ENCODE measurements at regions not wholly inside any gene's neighbourhood (a gene's known extent, or its start where the extent isn't known, plus 50 kb on each side); places are given as distances from the start of the nearest gene placed in this dataset.

GRCh38 chr3:76015496-76015895 lies 230.1 kb upstream of the ZNF717 start:
- TF ChIP-seq CSRNP3 (CRISPR knock-in tag; IDR thresholded peaks at IDR 0.05) (no peak), PATZ1 (CRISPR knock-in tag; IDR thresholded peaks at IDR 0.05; ENCODE audit: borderline replicate concordance) (no peak), TSHZ2 (CRISPR knock-in tag; IDR thresholded peaks at IDR 0.05) (no peak)

All from SK-N-SH treated with all-trans-retinoic acid at 6 μM for 48 hours (cell line).